ENCODE measurements at regions not wholly inside any gene's neighbourhood (a gene's known extent, or its start where the extent isn't known, plus 50 kb on each side); places are given as distances from the start of the nearest gene placed in this dataset.

DNA sequence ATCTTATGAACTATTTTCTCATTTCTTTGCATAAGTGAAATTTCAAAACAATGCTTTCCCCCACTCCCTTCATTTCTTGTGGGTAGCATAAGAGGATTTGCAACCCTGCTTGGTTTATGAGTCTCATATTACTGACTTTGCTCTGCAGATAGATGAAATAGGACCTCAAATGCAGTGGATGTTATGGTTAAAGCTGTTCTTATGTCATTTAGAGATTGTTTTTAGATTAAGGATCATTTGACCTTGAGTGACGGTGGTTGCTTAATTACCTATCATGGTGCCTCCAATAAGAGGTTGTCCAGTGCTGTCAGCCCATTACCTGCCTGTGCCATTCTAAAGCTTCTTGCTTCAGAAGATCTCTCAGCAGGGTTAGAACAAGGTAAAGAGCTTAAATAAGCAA lies 351.4 kb upstream of the ATP2B1 start:
- Histone ChIP-seq H4K5ac (ENCODE audit: insufficient read length, low read depth, low read length) (no peak overlapping the region), H3K4me2 (ENCODE audit: insufficient read depth, insufficient read length, low read length) (no peak overlapping the region), H3K4ac (ENCODE audit: low read depth, low read length) (no peak overlapping the region), H2BK5ac (ENCODE audit: insufficient read length, low read length) (no peak overlapping the region), H3K23ac (ENCODE audit: insufficient read length, low read depth, low read length) (no peak overlapping the region), H3K56ac (ENCODE audit: insufficient read length, low read depth, low read length) (no peak overlapping the region), H3K79me1 (ENCODE audit: insufficient read depth, low read depth, low read length, poor library complexity, severe bottlenecking) (no peaks in the 10 kb centered on the region), H3T11ph (ENCODE audit: low read length) (no peak overlapping the region), H3K9ac (ENCODE audit: extremely low read depth, insufficient read length, low read length) (no peak overlapping the region), H3K4me1 (ENCODE audit: insufficient read depth, low read length) (no peaks in the 10 kb centered on the region), H3K18ac (ENCODE audit: insufficient read length, low read depth, low read length) (no peak overlapping the region), H3K79me2 (ENCODE audit: insufficient read depth, low read length) (no peaks in the 10 kb centered on the region), H2BK120ac (ENCODE audit: low read depth, low read length, poor library complexity, severe bottlenecking) (no peak overlapping the region), H3K23me2 (ENCODE audit: insufficient read length, low read depth, low read length, poor library complexity, severe bottlenecking) (no peaks in the 10 kb centered on the region), H3K14ac (ENCODE audit: insufficient read depth, low read length) (no peak overlapping the region), H2BK15ac (ENCODE audit: low read depth, low read length) (no peak overlapping the region), H3K27me3 (ENCODE audit: insufficient read depth, low read length) (no peaks in the 10 kb centered on the region), H2BK12ac (ENCODE audit: insufficient read length, low read depth, low read length) (no peak overlapping the region), H4K91ac (ENCODE audit: insufficient read length, low read depth, low read length) (no peak overlapping the region), H2BK20ac (ENCODE audit: low read depth, low read length, poor library complexity, severe bottlenecking) (no peak overlapping the region), H4K20me1 (ENCODE audit: control insufficient read depth, insufficient read depth, insufficient read length) (no peaks in the 10 kb centered on the region), H3K9me3 (ENCODE audit: control insufficient read depth, low read depth, low read length) (no peaks in the 10 kb centered on the region), H4K8ac (replicated peaks; ENCODE audit: insufficient read length, low read depth, low read length) (no peak overlapping the region), H2AFZ (ENCODE audit: low read length) (no peak overlapping the region), H3K27ac (ENCODE audit: insufficient read length, low read depth, low read length) (no peak overlapping the region), H2AK5ac (ENCODE audit: insufficient read length, low read length) (no peak overlapping the region)
- WGBS (ENCODE audit: extremely low coverage, insufficient read length, low lambda C conversion rate), result no CpG with 5 or more reads among the region's 1 CpG
- Mint-ChIP-seq H3K4me3 (no peak overlapping the region), H3K27ac (no peak overlapping the region), H3K36me3 (ENCODE audit: insufficient read depth in 1 of 3, low read depth in 3 of 3) (no peaks in the 10 kb centered on the region; a peak in 1 of 7 replicates), H3K9me3 (no peaks in the 10 kb centered on the region), H3K27me3 (ENCODE audit: low read depth) (no peaks in the 10 kb centered on the region), H3K4me1 (no peaks in the 10 kb centered on the region)
- no peak for DNase-seq
- TF ChIP-seq, protein P1, sequence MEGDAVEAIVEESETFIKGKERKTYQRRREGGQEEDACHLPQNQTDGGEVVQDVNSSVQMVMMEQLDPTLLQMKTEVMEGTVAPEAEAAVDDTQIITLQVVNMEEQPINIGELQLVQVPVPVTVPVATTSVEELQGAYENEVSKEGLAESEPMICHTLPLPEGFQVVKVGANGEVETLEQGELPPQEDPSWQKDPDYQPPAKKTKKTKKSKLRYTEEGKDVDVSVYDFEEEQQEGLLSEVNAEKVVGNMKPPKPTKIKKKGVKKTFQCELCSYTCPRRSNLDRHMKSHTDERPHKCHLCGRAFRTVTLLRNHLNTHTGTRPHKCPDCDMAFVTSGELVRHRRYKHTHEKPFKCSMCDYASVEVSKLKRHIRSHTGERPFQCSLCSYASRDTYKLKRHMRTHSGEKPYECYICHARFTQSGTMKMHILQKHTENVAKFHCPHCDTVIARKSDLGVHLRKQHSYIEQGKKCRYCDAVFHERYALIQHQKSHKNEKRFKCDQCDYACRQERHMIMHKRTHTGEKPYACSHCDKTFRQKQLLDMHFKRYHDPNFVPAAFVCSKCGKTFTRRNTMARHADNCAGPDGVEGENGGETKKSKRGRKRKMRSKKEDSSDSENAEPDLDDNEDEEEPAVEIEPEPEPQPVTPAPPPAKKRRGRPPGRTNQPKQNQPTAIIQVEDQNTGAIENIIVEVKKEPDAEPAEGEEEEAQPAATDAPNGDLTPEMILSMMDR (conservative IDR thresholded peaks at IDR 0.05), result no peak

Data from H9 (cell line).